LoVo (cell line): ENCODE measurements at regions not wholly inside any gene's neighbourhood (a gene's known extent, or its start where the extent isn't known, plus 50 kb on each side); places are given as distances from the start of the nearest gene placed in this dataset.

ENCODE experiments used
- DNase-seq: peaks from one replicate; pipeline ENCODE4 v3.0.0-alpha.2; 2016; ENCODE audit warnings: low spot score

DNA sequence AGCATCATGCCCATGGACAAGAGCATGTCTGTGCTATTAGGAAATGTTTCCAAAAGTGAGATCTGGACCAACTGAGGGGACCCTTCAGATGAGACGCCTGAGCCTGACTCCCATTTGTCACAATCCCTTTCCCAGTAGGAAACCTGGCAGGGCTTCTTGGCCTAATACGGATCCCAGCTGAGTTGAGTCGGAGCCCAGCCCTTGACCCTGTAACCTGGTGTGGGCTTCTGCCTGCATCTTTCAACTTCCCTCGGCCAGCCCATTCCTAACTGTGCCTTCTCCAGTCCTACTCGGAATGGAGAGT lies 148.3 kb downstream of the IRX2 start:
- no peak for DNase-seq

DNA sequence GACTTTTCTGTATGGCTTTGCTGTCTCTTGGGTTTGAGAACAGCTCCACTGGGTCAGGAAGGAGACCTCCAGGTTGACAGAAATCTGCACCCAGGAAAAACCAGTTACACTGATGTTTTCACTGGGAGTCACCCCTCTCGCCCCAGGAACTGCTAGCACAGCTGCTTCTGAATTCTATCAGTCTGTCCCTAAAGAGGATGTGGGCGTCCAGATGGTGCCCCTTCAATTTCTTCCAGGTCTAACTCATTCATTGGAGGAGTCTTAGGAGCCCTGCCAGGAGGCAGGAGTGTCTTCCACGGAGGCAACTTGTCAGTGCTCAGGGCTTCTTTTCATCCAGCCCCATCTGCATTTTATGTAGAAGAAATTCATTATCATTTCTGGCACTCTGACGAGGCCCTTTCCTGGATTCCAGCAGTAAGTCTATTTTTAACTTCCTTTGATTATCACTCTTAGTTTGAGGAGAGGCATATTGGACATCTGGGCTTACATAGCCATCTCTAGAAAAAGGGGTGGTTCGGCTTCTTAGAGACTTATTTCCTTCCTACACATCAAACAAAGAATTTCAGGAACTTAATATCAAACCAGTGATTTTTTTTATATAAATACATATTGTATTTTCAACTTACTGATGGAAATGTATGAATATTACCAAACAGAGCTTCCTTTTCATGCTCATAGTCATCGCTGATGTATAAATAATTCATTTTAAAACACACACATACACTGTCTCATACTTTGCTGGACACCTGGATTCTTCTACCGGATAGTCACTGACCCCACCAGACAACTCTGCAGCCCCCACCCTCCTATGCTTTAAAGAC lies 148.8 kb downstream of the IRX2 start:
- no peak for DNase-seq

DNA sequence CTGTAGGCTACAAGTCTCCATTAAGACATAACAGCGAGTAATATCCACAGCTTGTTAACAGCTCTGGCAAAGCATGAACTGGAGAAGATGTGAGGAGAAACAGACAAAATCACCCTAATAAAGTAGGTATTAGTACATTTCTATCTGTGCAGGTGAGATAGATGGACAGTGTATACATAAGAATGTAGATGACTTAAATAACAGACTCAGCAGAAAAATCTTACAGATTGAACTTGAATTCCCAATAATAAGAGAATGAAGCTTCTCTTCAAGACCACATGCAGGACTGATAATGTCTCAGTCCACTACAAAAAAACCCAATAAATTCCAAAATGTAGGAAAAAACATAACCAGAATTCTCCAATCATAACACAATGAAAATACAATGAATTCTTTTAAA lies 153.0 kb downstream of the IRX2 start:
- DNase-seq, result no peak

DNA sequence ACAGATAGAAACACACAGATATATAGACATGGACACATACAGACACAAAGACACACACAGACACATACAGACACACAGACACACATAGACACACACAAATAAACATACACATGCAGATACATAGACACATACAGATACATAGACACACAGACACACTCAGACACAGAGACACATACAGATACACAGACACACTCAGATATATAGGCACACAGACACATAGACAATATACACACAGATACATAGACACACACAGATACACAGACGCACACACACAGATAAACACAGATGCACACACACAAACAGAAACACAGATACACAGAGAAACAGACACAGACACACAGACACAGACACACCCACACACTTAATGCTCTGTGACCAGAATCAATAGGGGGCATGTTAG lies 156.8 kb downstream of the IRX2 start:
- no peak for DNase-seq

DNA sequence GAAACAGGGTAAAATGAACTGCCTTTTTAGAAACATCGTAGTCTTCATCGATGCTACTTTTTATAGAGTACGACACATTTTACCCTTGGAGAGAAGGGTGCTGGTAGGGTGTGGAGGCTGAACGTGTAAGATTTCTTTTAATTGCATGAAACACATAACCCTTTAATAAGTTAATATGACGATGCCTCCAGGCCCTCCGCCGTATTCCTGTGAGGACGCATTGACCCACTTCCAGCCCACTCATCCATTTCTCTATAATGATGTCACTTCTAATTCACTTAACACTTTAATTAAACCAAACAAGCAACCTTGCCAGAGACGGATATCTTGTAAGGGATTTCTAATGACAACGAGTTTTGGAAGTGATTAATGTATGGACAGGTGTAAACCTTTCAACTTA lies 158.7 kb downstream of the IRX2 start:
- no peak for DNase-seq

DNA sequence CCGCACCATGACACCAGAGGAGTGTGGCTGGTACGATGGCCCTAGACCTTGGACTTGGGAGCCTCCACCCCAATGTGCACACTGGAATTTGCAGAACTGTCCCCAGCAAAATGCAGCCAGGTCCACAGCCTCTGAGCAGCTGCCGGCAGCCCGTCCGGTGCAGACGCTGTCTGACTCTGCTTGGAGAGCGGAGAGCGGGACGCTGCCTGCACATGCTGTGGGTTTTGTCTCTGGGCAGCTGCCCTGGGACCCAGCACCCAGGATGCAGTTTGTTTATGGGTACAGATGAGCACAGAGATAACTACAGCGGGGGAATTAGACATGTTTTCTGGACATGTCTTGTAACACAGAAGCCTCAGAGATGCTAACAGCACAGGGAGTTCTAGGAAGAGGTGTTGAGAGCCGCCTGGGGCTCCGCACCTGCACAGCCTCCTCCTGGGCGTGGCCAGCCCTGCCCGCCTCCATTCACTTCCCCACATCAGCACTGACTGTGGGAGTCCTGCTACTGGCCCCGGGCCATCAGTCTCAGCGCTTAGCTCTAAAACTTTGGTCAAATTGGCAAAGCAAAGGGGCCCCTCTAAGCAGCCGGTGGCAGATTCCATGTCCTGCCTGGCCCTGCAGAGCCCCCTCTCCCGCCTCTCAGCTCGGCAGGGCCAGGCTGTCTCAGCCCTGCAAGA lies 159.6 kb downstream of the IRX2 start:
- DNase-seq, result no peak

DNA sequence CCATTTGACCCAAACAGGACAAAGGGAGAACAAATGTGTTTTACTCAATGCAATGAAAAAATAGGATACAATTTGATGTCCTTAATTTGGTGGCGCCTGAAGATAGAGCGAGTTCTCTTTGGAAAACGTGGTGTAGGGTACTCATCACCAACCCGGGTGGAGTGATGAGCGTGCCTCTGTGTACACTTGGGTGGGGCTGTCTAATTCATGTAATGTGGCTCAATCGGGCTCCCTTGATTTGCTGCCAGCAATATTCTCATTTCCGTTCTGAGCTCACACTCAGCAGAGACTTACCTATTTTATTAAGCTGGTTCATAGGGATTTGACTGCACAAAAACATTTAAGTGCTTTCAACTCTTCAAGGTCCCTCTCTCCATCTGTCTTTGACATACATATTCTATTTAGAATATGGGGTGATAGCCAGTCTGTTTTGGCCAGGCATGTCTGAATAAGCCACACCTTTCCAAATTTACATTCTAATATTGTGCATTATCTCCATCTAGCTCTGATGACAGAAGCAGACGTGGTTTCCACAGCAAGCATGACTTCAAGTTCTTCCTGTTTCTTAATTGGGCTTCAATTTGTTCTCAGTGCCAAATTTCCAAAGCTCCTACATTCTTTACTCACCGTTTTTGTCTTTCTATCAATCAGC lies 162.5 kb downstream of the IRX2 start:
- no peak for DNase-seq

DNA sequence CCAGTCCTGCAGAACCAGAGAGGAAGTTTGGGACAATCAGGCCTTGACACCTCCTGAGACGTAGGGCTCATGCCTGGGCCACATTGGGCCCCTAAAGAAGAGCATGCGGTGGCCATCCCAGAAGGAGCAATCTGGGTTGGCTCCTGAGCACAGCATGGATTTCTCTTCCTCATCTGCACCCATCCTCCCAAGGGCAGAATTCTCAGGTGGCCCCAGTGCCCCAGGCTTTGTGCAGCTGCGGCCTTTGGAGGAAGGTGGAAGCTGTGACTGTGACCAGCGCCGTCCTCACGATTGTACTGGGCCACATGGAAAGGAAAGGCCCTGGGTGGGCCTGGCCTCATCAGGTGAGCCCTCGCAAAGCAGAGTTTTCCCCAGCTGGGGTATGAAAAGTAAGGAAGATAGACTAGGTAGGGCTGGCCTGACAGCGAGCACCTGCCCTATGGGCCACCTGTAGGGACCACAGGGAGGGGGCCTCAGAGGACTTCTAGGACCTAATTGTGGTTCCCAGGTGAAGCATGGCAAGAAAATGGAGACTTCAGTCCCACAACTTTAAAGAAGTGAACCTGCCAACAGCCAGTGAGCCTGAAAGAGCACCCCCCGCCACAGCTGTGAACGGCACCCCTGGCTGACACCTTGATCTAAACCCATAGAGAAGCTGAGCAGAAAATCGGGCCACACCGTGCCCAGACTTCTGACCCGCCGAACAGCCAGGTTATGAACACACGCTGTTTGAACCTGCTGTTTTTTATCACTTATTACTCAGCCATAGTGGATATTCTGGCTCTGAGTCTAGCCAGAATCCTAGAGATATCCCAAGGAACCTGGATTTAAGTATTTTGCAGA lies 164.1 kb downstream of the IRX2 start:
- DNase-seq, result no peak

DNA sequence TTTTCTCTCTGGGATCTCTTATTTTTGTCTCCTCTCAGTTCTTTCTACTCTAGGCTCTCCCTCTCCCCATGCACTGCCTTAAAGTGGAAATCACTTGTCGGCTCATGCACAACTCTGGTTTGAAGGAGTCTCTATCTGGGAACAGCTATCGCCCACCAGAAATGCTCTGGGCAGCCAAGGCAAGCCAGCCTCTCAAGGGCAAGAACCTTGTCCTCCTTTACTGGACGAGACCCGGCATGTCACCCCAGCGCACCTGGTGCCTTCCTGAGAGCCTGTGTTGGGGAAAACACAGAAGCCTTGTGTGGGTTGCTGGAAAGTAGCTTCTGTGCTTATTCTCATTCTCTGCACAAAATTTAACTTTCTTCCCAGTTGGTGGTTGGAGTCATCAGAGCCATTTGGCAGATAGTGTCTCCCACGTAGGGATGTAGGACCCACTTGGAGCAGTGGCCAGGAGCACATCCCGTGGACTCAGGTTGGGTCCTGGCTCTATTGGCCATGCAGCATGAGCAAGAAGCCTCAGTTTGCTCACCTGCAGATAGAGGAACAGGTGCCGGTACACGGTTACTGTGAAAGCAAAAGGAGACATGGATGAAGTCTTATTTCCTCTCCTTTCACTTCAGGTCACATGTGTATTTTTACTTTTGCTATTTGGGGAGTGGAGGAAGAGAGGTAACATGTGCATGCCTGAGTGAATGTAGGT lies 165.3 kb downstream of the IRX2 start:
- no peak for DNase-seq

DNA sequence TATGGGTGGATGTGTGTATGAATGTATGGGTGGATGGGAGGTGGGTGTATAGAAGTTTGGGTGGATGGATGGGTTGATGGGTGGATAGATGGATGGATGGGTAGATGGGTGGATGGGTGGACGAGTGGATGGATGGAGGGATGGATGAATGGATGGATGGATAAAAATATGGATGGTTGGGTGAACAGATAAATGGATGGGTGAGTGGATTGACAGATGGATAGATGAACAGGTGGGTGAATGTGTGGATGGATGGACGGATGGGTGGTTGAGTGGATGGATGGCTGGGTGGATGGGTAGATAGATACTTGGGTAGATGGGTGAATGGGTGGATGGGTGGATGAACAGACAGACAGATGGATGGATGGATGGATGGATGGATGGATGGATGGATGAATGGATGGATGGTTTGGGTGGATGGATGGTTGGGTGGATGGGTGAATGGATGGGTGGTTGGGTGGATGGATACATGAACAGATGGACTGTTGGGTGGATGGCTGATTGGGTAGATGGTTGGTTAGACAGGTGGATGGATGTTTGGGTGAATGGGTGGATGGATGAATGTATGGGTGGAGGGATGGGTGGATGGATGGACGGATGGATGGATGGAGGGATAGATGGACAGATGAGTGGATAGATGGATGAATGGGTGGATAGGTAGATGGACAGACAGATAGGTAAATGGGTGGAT lies 166.8 kb downstream of the IRX2 start:
- DNase-seq, result no peak

DNA sequence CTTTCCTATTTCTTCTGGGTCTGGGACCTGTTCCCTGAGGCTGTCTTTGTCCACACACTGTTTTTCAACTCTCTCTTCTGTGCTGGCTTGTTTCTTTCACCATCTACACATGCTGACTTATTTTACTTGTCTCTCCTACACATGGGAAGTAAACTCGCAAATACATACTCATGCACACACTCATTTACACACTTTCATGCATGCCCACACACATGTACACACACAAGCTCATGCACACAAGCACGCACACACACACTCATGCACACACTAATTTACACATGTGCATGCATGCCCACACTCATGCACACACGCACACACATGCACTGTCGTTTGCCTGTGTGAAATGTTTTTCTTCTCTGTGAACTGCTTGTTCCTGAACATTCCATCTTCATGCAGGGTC lies 169.0 kb downstream of the IRX2 start:
- DNase-seq, result no peak

DNA sequence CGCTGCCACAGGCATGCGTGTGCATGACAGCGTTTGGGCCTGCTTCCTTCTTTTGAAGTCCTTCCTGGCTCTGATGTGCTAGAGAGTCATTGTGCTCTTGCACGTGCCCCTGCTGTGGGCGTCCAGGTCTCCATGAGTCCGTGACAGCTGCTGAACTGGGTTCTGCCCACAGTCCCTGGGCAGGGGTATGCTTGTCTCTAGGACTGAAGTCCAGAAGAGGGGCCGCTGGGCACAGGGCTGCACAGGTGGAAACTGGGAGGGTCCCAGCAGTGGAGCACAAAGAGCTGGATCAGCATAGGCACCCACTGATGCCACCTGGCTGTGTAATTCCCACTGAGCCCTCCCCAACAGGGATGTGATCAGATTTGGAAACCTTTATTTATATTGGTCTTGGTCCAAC lies 169.4 kb downstream of the IRX2 start:
- DNase-seq, result no peak

DNA sequence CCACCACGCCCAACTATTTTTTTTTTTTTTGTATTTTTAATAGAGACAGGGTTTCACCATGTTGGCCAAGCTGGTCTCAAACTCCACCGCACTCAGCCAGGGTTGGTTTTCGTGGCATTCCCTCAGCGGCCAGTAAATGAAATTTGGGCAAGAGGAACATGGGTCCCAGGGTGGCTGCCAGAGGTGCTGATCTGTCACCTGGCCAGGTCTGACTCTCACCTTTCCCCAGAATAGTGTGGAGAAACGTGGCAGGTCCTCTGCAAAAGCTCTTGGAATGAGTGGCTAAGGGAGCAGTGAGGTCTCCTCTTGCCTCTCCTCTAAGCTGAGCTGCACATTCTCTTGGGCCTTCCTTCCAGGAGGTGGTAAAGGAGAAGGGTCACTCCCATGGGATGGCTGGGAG lies 170.1 kb downstream of the IRX2 start:
- DNase-seq, result no peak

DNA sequence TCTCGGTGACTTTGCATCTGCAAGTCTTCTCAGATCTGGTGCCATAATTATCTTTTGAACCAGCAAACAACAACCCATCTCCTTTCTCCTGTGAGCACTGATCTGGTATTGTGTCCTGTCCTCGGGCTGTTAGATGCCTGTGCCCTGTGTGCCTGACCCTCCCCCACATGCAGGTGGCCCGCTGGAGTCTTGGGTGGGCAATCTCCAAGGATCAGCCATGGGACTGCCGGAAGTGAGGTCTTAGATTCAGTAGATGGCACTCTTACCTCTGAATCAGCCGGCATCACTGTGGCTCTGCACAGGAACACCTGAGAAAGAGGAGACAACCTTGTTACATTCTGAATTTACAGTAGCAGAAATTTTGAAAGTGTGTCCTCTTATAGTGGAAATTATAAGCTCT lies 172.4 kb downstream of the IRX2 start:
- DNase-seq, result no peak

DNA sequence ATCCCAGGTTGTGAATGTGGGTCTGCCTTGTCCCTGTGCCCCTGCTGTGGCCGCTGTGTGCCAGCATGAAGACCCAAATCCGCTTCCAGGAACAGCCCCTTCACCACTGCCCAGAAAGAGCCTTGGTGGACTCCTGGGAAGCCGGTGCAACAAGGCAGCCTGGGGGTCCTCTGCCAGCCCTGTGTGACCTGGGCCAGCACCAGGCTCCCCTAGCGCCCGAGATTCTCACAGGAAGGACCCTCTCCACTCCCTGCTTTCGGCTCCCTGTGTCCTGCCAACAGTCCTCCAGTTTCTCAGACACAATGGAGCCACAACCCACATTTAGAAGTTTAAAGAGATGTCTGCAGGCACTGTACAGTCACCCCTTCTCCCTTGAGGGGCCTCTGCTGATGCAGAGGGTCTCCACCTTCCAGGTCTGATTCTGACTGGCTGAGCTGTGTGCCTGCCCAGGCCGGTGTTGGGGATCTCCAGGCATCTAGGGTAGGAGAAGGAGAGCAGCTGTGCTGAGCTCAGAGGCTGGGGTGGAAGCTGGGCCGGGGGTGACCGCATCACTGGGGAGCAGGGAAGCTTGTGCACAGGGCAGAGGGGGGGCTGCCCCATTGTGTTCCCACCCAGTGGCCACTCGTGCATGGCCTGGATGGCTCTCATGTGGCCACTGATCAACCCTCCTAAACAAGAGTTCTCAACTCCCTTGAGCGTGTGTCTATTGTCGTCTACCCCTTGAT lies 174.0 kb downstream of the IRX2 start:
- no peak for DNase-seq

DNA sequence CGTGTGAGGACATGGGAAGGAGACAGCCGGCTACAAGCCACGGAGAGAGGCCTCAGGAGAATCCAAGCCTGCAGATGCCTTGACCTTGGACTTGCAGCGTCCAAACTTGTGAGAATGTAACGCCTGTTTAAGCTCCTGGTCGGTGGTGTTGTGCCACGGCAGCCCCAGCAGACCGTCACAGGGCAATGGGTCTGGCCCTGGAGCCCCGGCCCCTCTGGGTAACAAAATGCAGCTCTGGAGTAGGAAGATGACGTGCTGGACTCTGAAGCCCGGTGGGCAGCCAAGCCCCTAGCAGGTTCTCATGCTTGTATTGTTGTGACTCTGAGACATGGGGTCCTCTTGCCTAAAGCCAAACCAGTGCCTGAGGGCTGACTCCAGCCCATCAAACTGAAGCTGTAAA lies 174.7 kb downstream of the IRX2 start:
- no peak for DNase-seq

DNA sequence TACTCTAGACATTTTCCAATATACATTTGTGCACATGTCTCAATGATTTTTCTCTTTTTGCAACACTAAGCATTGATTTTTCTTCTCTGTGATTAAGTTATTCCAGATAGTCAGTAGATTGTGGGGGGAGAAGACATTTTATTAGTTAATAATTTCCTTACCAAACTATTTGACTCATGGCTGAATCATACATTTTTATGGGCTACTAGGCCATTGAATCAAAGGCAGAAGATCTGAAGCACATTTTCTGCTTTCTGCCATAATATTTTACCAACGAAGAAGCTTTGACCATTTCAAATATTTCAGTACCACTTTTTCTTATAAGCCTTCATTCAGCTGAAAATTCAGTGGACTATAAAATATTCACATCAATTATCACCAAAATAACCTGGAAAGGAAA lies 175.6 kb downstream of the IRX2 start:
- DNase-seq, result no peak

DNA sequence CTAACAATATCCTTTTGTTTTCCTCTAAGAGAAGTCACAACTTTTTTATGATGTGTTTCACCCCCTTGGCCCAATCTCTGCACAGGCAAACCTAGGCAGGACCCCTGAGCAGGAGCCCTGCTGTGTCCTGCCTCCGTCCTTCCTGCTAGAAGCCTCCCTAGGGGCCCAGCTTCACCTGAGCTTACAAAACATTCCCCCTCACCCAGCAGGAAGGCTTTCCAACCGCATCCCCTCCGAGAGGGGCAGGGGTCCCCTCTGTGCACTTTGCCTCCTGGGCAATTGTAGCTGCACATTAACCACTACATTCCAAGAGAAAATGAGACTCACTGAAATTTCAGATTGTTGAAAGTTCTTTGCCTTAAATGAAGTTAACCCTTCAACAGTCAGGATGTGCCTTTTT lies 176.2 kb downstream of the IRX2 start:
- no peak for DNase-seq

DNA sequence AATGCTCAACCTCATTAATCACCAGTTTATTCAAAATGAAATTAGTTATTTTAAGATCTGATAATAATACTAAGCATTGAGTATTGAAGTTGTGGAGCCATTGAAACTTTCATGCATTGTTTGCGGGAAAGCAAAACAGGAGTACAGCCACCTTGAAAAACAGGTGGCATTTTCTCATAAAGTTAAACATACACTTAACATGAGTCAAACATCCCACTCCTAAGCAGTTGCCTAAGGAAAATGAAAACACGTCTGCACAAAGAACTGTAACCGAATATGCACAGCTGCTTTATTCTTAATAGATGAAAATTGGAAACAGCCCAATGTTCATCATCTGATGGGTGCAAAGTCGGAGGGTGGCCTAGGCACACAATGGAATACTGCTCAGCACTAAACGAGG lies 177.3 kb downstream of the IRX2 start:
- DNase-seq, result no peak

DNA sequence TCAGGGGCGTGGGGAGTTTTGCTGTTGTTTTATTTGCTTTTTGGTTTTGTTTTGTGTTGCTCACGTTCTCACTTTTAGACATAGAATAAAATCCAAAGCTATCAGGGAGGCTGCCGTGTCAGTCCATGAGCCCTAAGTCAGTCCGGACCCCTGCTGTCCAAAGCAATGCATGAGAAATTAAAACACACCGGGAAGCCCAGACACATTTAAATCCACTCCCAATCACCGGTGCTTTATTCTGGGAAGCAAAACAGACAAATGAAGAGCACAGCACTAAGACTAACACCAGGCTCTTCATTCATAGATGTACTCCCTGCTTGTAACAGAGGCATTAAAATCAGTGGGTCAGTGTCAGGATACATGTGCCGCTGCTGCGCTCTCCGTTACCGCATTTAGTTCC lies 180.9 kb downstream of the IRX2 start:
- DNase-seq, result no peak
